HepG2 (cell line): ENCODE measurements at regions not wholly inside any gene's neighbourhood (a gene's known extent, or its start where the extent isn't known, plus 50 kb on each side); places are given as distances from the start of the nearest gene placed in this dataset.

ENCODE experiments used
- ATF1 ChIP-seq: IDR thresholded peaks from 2 replicates; pipeline ENCODE4 v1.6.1; 2016; ENCODE audit warnings: mild to moderate bottlenecking, control low read depth
- CAMTA2 ChIP-seq: sonication (generic); formaldehyde crosslinking; IDR thresholded peaks from 2 replicates; pipeline ENCODE4 v1.4.0; 2020; ENCODE audit warnings: mild to moderate bottlenecking, missing genetic modification reagents, borderline replicate concordance
- CEBPG ChIP-seq: IDR thresholded peaks from 2 replicates; pipeline ENCODE4 v1.6.1; 2016
- EED ChIP-seq: sonication (generic); formaldehyde crosslinking; IDR thresholded peaks from 2 replicates; pipeline ENCODE4 v1.5.0; 2020; ENCODE audit warnings: mild to moderate bottlenecking, missing genetic modification reagents
- GATA4 ChIP-seq: sonication (generic); IDR thresholded peaks from 2 replicates; pipeline ENCODE4 v1.6.1; 2016; ENCODE audit warnings: antibody characterized with exemption, low read depth, borderline replicate concordance
- HNF4A ChIP-seq: sonication (generic); formaldehyde crosslinking; IDR thresholded peaks from 2 replicates; pipeline ENCODE4 v1.4.0; 2020; ENCODE audit warnings: missing genetic modification reagents
- HOXA9 ChIP-seq: sonication (generic); formaldehyde crosslinking; IDR thresholded peaks from 2 replicates; pipeline ENCODE4 v1.8.1; 2022; ENCODE audit warnings: missing genetic modification reagents, mild to moderate bottlenecking, moderate library complexity, borderline replicate concordance
- MLLT10 ChIP-seq: sonication (generic); formaldehyde crosslinking; IDR thresholded peaks from 2 replicates; pipeline ENCODE4 v1.4.0; 2020; ENCODE audit warnings: missing genetic modification reagents
- NCOA5 ChIP-seq: sonication (generic); formaldehyde crosslinking; IDR thresholded peaks from 2 replicates; pipeline ENCODE4 v1.4.0; 2020; ENCODE audit warnings: missing genetic modification reagents
- PAWR ChIP-seq: sonication (generic); formaldehyde crosslinking; IDR thresholded peaks from 2 replicates; pipeline ENCODE4 v1.4.0; 2020; ENCODE audit warnings: missing genetic modification reagents, mild to moderate bottlenecking, borderline replicate concordance
- PRMT3 ChIP-seq: sonication (generic); formaldehyde crosslinking; IDR thresholded peaks from 2 replicates; pipeline ENCODE4 v1.8.1; 2022; ENCODE audit warnings: low read depth, mild to moderate bottlenecking, moderate library complexity, missing genetic modification reagents, borderline replicate concordance
- PTBP1 ChIP-seq: fragments of 200-400 bp; formaldehyde crosslinking; IDR thresholded peaks from 2 replicates; pipeline ENCODE4 v1.6.1; 2018; ENCODE audit warnings: low read length, low read depth; ENCODE audit not compliant: poor library complexity, severe bottlenecking
- SMC3 ChIP-seq: IDR thresholded peaks from 2 replicates; pipeline ENCODE4 v1.6.1; 2011; ENCODE audit warnings: low read length, improper control_type of control experiment
- ZFP36L2 ChIP-seq: sonication (generic); formaldehyde crosslinking; IDR thresholded peaks from 2 replicates; pipeline ENCODE4 v1.4.0; 2020; ENCODE audit warnings: missing genetic modification reagents
- ZNF501 ChIP-seq: sonication (generic); formaldehyde crosslinking; IDR thresholded peaks from 2 replicates; pipeline ENCODE4 v1.5.1; 2020; ENCODE audit warnings: mild to moderate bottlenecking, moderate library complexity, missing genetic modification reagents
- ZNF577 ChIP-seq: sonication (generic); formaldehyde crosslinking; IDR thresholded peaks from 2 replicates; pipeline ENCODE4 v1.4.0; 2020; ENCODE audit warnings: mild to moderate bottlenecking, low read depth, missing genetic modification reagents, borderline replicate concordance
- ZNF749 ChIP-seq: sonication (generic); formaldehyde crosslinking; IDR thresholded peaks from 2 replicates; pipeline ENCODE4 v1.8.0; 2022; ENCODE audit warnings: mild to moderate bottlenecking, missing genetic modification reagents, moderate library complexity, borderline replicate concordance
- ZSCAN12 ChIP-seq: sonication (generic); formaldehyde crosslinking; IDR thresholded peaks from 2 replicates; pipeline ENCODE4 v1.9.0; 2021; ENCODE audit warnings: mild to moderate bottlenecking, missing genetic modification reagents
- TF ChIP-seq, protein P1 (sequence below): sonication (generic); formaldehyde crosslinking; IDR thresholded peaks from 2 replicates; pipeline ENCODE4 v1.9.0; 2021; ENCODE audit warnings: missing genetic modification reagents, mild to moderate bottlenecking, borderline replicate concordance
- TF ChIP-seq, protein P2 (sequence below): sonication (generic); formaldehyde crosslinking; IDR thresholded peaks from 2 replicates; pipeline ENCODE4 v1.8.1; 2023; ENCODE audit warnings: mild to moderate bottlenecking, missing genetic modification reagents
- TF ChIP-seq, protein P3 (sequence below): sonication (generic); formaldehyde crosslinking; IDR thresholded peaks from 2 replicates; pipeline ENCODE4 v1.8.1; 2023; ENCODE audit warnings: missing genetic modification reagents, inconsistent platforms, borderline replicate concordance
- TF ChIP-seq, protein P4 (sequence below): sonication (generic); formaldehyde crosslinking; IDR thresholded peaks from 2 replicates; pipeline ENCODE4 v1.5.0; 2020; ENCODE audit warnings: mild to moderate bottlenecking, missing genetic modification reagents, borderline replicate concordance

DNA sequence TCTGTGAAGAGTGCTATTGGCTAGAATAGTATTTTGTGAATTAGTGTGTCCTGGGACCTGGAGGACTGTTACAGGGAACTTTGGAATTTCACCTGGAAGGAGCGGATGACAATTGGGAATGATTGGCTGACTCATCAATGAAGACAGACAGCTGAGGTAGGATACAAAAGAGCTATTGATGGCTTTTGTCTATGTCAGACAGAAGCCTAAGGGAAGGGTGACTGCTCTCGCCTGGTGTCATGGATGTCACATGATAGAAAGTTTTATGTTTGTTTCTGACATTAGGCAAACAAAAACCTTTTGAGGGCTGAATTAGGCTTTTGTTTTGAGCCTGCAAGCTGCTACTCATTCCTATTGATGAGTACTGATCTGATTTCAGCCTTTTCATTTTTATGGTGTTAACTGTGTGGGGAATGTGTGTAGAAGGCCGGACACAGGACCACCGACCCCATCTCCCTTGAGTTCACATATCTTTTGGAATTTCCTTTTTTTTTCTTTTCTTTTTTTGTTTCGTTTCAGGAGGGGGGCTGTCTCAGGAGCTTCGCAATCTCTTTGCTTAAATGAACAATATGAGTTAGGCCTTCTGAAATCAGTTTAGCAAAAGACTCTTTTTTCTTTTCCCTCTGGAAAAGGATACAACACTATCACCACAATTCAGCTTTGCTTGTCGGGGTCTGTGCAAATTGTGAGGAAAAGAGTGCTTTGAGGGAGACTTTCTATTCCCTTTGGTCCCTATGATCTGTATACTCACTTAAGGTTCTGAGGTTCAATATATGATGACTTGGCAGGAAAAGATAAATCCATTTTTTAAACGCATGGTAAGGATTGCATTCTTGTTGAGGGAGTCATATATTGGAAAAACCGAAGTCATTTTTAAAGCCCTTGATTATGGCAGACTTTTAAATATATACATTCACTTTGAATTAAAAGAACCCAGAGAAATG is 207.9 kb upstream of the FIGN start (continued):
- TF ChIP-seq MLLT10 (CRISPR knock-in tag) (no peak), HOXA9 (CRISPR knock-in tag) (no peak), GATA4 (no peak), ZFP36L2 (no peak), SMC3 (no peak), ZNF749 (CRISPR knock-in tag) (no peak), EED (no peak), HNF4A (CRISPR knock-in tag) (peak; percentile 20; the same call in 1 of the 2 replicates), CAMTA2 (no peak), NCOA5 (CRISPR knock-in tag) (no peak), ZSCAN12 (CRISPR knock-in tag) (no peak), ATF1 (CRISPR knock-in tag) (no peak), ZNF577 (CRISPR knock-in tag) (no peak), PRMT3 (CRISPR knock-in tag) (no peak), PAWR (CRISPR knock-in tag) (no peak), PTBP1 (no peak), CEBPG (peak; percentile 51), ZNF501 (no peak)
- TF ChIP-seq, protein P1, sequence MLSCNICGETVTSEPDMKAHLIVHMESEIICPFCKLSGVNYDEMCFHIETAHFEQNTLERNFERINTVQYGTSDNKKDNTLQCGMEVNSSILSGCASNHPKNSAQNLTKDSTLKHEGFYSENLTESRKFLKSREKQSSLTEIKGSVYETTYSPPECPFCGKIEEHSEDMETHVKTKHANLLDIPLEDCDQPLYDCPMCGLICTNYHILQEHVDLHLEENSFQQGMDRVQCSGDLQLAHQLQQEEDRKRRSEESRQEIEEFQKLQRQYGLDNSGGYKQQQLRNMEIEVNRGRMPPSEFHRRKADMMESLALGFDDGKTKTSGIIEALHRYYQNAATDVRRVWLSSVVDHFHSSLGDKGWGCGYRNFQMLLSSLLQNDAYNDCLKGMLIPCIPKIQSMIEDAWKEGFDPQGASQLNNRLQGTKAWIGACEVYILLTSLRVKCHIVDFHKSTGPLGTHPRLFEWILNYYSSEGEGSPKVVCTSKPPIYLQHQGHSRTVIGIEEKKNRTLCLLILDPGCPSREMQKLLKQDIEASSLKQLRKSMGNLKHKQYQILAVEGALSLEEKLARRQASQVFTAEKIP (CRISPR knock-in tag): no peak
- TF ChIP-seq, protein P2, sequence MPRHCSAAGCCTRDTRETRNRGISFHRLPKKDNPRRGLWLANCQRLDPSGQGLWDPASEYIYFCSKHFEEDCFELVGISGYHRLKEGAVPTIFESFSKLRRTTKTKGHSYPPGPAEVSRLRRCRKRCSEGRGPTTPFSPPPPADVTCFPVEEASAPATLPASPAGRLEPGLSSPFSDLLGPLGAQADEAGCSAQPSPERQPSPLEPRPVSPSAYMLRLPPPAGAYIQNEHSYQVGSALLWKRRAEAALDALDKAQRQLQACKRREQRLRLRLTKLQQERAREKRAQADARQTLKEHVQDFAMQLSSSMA: no peak
- TF ChIP-seq, protein P3, sequence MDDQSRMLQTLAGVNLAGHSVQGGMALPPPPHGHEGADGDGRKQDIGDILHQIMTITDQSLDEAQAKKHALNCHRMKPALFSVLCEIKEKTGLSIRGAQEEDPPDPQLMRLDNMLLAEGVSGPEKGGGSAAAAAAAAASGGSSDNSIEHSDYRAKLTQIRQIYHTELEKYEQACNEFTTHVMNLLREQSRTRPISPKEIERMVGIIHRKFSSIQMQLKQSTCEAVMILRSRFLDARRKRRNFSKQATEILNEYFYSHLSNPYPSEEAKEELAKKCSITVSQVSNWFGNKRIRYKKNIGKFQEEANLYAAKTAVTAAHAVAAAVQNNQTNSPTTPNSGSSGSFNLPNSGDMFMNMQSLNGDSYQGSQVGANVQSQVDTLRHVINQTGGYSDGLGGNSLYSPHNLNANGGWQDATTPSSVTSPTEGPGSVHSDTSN: no peak
- TF ChIP-seq, protein P4, sequence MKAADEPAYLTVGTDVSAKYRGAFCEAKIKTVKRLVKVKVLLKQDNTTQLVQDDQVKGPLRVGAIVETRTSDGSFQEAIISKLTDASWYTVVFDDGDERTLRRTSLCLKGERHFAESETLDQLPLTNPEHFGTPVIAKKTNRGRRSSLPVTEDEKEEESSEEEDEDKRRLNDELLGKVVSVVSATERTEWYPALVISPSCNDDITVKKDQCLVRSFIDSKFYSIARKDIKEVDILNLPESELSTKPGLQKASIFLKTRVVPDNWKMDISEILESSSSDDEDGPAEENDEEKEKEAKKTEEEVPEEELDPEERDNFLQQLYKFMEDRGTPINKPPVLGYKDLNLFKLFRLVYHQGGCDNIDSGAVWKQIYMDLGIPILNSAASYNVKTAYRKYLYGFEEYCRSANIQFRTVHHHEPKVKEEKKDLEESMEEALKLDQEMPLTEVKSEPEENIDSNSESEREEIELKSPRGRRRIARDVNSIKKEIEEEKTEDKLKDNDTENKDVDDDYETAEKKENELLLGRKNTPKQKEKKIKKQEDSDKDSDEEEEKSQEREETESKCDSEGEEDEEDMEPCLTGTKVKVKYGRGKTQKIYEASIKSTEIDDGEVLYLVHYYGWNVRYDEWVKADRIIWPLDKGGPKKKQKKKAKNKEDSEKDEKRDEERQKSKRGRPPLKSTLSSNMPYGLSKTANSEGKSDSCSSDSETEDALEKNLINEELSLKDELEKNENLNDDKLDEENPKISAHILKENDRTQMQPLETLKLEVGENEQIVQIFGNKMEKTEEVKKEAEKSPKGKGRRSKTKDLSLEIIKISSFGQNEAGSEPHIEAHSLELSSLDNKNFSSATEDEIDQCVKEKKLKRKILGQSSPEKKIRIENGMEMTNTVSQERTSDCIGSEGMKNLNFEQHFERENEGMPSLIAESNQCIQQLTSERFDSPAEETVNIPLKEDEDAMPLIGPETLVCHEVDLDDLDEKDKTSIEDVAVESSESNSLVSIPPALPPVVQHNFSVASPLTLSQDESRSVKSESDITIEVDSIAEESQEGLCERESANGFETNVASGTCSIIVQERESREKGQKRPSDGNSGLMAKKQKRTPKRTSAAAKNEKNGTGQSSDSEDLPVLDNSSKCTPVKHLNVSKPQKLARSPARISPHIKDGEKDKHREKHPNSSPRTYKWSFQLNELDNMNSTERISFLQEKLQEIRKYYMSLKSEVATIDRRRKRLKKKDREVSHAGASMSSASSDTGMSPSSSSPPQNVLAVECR: no peak
